SK-N-SH (cell line): ENCODE measurements at regions not wholly inside any gene's neighbourhood (a gene's known extent, or its start where the extent isn't known, plus 50 kb on each side); places are given as distances from the start of the nearest gene placed in this dataset.

Source experiments
- CTCF ChIA-PET: fragments of 300-600, 350-600 bp; formaldehyde crosslinking; extraction: SDS; loops from one replicate; lab custom pipeline; 2021; lab: Yijun Ruan, JAX
- POLR2A ChIA-PET: fragments of 350-600 bp; sonication (Branson Sonifier 250); formaldehyde crosslinking; extraction: SDS; loops from one replicate; lab custom pipeline; 2020; ENCODE audit warnings: antibody characterized with exemption, inconsistent platforms; lab: Yijun Ruan, JAX
- DNase-seq: peaks from one replicate; pipeline ENCODE4 v3.0.0; 2012
- H2AFZ ChIP-seq: fragments of 200-600 bp; sonication (generic); 2 replicates; pipeline ENCODE4 v1.8.1; 2016; ENCODE audit warnings: antibody characterized with exemption, mild to moderate bottlenecking, low read depth
- H3F3A ChIP-seq: fragments of 200-600 bp; sonication (generic); replicated peaks from 2 replicates; pipeline ENCODE3; 2016; ENCODE audit warnings: antibody characterized with exemption, mild to moderate bottlenecking; ENCODE audit not compliant: insufficient read depth
- H3K27ac ChIP-seq, 2 experiments: fragments of 200-500 bp in 1 of 2; fragments of 200-600 bp in 1 of 2; sonication (Bioruptor generic) in 1 of 2; sonication (generic), shearing (Covaris generic) in 1 of 2; 2 replicates each; pipeline versions ENCODE4 v1.5.1 to v1.6.1; 2014 to 2016; ENCODE audit warnings: low read depth in 2 of 2, inconsistent platforms in 1 of 2, low read length in 1 of 2, mild to moderate bottlenecking in 1 of 2, mixed read lengths in 1 of 2
- H3K27me3 ChIP-seq: fragments of 200-600 bp; sonication (generic), shearing (Covaris generic); 2 replicates; pipeline ENCODE4 v1.6.1; 2016; ENCODE audit warnings: mixed run types; ENCODE audit not compliant: insufficient read depth
- H3K36me3 ChIP-seq, 2 experiments: fragments of 200-500 bp in 1 of 2; fragments of 200-600 bp in 1 of 2; sonication (Bioruptor generic) in 1 of 2; sonication (generic) in 1 of 2; replicated peaks in 1 of 2; 2 replicates each; pipeline versions ENCODE3 to v1.5.1; 2014 to 2016; ENCODE audit warnings: low read length in 1 of 2, mild to moderate bottlenecking in 1 of 2; ENCODE audit not compliant: insufficient read depth in 2 of 2, control insufficient read depth in 1 of 2
- H3K4me1 ChIP-seq, 2 experiments: fragments of 200-500 bp in 1 of 2; fragments of 200-600 bp in 1 of 2; sonication (Bioruptor generic) in 1 of 2; sonication (generic), shearing (Covaris generic) in 1 of 2; 2 replicates each; pipeline versions ENCODE4 v1.5.1 to v1.6.1; 2014 to 2016; ENCODE audit warnings: low read depth in 1 of 2, low read length in 1 of 2, mixed run types in 1 of 2; ENCODE audit not compliant: insufficient read depth in 2 of 2, control insufficient read depth in 1 of 2
- H3K4me2 ChIP-seq: fragments of 200-600 bp; sonication (generic), shearing (Covaris generic); 2 replicates; pipeline ENCODE4 v1.6.1; 2017; ENCODE audit warnings: mixed run types
- H3K4me3 ChIP-seq, 2 experiments: fragments of 200-500 bp in 1 of 2; fragments of 200-600 bp in 1 of 2; sonication (Bioruptor generic) in 1 of 2; sonication (generic), shearing (Covaris generic) in 1 of 2; 2 replicates each; pipeline versions ENCODE4 v1.5.1 to v1.8.1; 2014 to 2016; ENCODE audit warnings: low read depth in 2 of 2, inconsistent platforms in 1 of 2, low read length in 1 of 2, mild to moderate bottlenecking in 1 of 2, mixed read lengths in 1 of 2, moderate library complexity in 1 of 2
- H3K79me2 ChIP-seq: fragments of 200-600 bp; sonication (generic); 2 replicates; pipeline ENCODE4 v1.8.1; 2017; ENCODE audit warnings: mild to moderate bottlenecking; ENCODE audit not compliant: insufficient read depth
- H3K9ac ChIP-seq: fragments of 200-600 bp; sonication (generic); 2 replicates; pipeline ENCODE4 v1.6.1; 2017; ENCODE audit warnings: mixed run types
- H3K9me2 ChIP-seq: fragments of 200-600 bp; sonication (generic); 2 replicates; pipeline ENCODE4 v1.6.1; 2017; ENCODE audit warnings: mixed run types
- H3K9me3 ChIP-seq: fragments of 200-600 bp; sonication (generic); 2 replicates; pipeline ENCODE4 v1.6.1; 2017; ENCODE audit warnings: mixed run types, mild to moderate bottlenecking, moderate library complexity
- H4K20me1 ChIP-seq: fragments of 200-600 bp; sonication (generic); 2 replicates; pipeline ENCODE4 v1.6.1; 2017; ENCODE audit warnings: mild to moderate bottlenecking, mixed run types; ENCODE audit not compliant: insufficient read depth
- ELF1 ChIP-seq: IDR thresholded peaks from 2 replicates; pipeline ENCODE4 v1.4.0; 2012
- EP300 ChIP-seq, 2 experiments: IDR thresholded peaks; 2 replicates each; pipeline versions ENCODE4 v1.4.0 to v1.6.1; 2012; ENCODE audit warnings: borderline replicate concordance in 1 of 2, low read depth in 1 of 2, low read length in 1 of 2
- FOSL2 ChIP-seq: IDR thresholded peaks from 2 replicates; pipeline ENCODE4 v1.4.0; 2012; ENCODE audit warnings: low read depth, mild to moderate bottlenecking, moderate library complexity, borderline replicate concordance
- GATA2 ChIP-seq: sonication (generic); formaldehyde crosslinking; IDR thresholded peaks from 2 replicates; pipeline ENCODE4 v1.5.0; 2020; ENCODE audit warnings: mild to moderate bottlenecking, missing genetic modification reagents
- JUND ChIP-seq: IDR thresholded peaks from 2 replicates; pipeline ENCODE4 v1.4.0; 2012
- MEF2A ChIP-seq: IDR thresholded peaks from 2 replicates; pipeline ENCODE4 v1.4.0; 2012; ENCODE audit warnings: low read depth, borderline replicate concordance
- MXI1 ChIP-seq: IDR thresholded peaks from 2 replicates; pipeline ENCODE4 v1.6.1; 2012; ENCODE audit warnings: mild to moderate bottlenecking, low read depth, low read length, improper control_type of control experiment
- NRF1 ChIP-seq: IDR thresholded peaks from 2 replicates; pipeline ENCODE4 v1.6.1; 2012; ENCODE audit warnings: low read depth, mild to moderate bottlenecking, low read length
- RAD21 ChIP-seq: IDR thresholded peaks from 2 replicates; pipeline ENCODE4 v1.6.1; 2012; ENCODE audit warnings: mild to moderate bottlenecking, low read length
- RXRA ChIP-seq: IDR thresholded peaks from 2 replicates; pipeline ENCODE4 v1.4.0; 2012; ENCODE audit warnings: low read depth, mild to moderate bottlenecking, borderline replicate concordance
- SIN3A ChIP-seq: IDR thresholded peaks from 2 replicates; pipeline ENCODE4 v1.6.1; 2012; ENCODE audit warnings: low read depth, mild to moderate bottlenecking, low read length, moderate library complexity, borderline replicate concordance
- SMC3 ChIP-seq: IDR thresholded peaks from 2 replicates; pipeline ENCODE4 v1.6.1; 2012; ENCODE audit warnings: low read depth, low read length, improper control_type of control experiment
- TEAD4 ChIP-seq: IDR thresholded peaks from 2 replicates; pipeline ENCODE4 v1.4.0; 2012; ENCODE audit warnings: mild to moderate bottlenecking, borderline replicate concordance; ENCODE audit not compliant: insufficient read depth
- WGBS: methylation state at CpG from one replicate; pipeline ENCODE4 v1.1.6; 2017; ENCODE audit warnings: low lambda C conversion rate; 5-methylcytosine and 5-hydroxymethylcytosine counted together
- TF ChIP-seq, protein P1 (sequence below): fragments of 150-350 bp; IDR thresholded peaks from 2 replicates; pipeline ENCODE4 v1.6.1; 2017; ENCODE audit warnings: antibody characterized with exemption, low read length, low read depth, borderline replicate concordance
- TF ChIP-seq, protein P2 (sequence below): IDR thresholded peaks from 2 replicates; pipeline ENCODE4 v1.4.0; 2012; ENCODE audit warnings: low read depth
- TF ChIP-seq, protein P3 (sequence below): IDR thresholded peaks from 2 replicates; pipeline ENCODE4 v1.4.0; 2012; ENCODE audit warnings: low read depth, borderline replicate concordance
- TF ChIP-seq, protein P4 (sequence below): IDR thresholded peaks from 2 replicates; pipeline ENCODE4 v1.4.0; 2012; ENCODE audit warnings: low read depth, borderline replicate concordance
- TF ChIP-seq, protein P5 (sequence below): IDR thresholded peaks from 2 replicates; pipeline ENCODE4 v1.6.1; 2012; ENCODE audit warnings: mild to moderate bottlenecking, low read depth, low read length, moderate library complexity

DNA sequence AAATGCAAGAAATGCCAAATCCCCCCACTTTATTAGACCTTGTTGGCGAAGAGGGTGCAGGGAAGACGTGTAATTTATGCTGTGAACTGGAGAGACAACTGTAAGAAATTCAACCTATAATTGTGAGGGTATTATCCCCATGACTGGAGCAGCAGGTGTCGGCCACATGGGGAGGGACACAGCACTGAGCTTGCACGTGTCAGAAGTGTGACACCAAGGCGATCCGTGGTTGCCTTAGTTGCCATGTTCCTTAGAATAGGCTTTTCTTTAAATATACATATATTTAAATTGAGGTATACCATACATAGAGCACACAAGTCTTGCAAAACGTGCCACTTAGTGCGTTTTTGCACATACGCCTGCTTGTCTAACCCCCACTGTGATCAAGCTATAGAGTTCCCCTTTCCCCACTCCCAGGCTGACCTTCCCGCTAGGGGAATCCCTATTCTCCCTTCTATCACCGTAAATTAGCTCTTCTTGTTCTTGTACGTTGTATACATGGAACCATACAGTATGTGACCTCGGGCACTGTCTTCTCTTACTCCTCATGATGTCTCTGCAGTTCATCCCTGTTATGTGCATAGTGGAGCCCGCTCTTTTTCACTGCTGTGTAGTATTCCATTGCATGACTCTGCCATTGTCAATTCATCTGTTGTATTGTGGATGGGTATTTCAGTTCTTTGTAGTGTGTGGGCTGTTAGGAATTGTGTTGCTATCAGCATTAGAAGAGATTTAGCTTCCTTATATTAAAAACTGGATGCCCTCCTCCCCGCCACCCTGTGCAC lies 81.6 kb upstream of the PMEPA1 start:
- POLR2A ChIA-PET, result interaction anchor here (0.8 kb wide), 1 partner anchor 13 kb away, joined by 3 read pairs; no protein-coding TSS in a partner anchor
- WGBS, result 75% methylated on average over 15 of the region's 15 CpGs
- no peak overlapping the region for H2AFZ ChIP-seq
- H3F3A ChIP-seq, result no peaks in the 10 kb centered on the region
- no peaks in the 10 kb centered on the region for H3K9me2 ChIP-seq
- no peaks in the 10 kb centered on the region for H3K36me3 ChIP-seq
- H3K27ac ChIP-seq, result no peak overlapping the region
- no peak overlapping the region for H3K9ac ChIP-seq
- no peaks in the 10 kb centered on the region for H3K9me3 ChIP-seq
- no peak for DNase-seq
- peaks cover 0 to 2% of the 10 kb centered on the region in 2 experiments; a peak in 1 of 4 replicates for H3K4me1 ChIP-seq
- H3K4me3 ChIP-seq, result no peak overlapping the region
- no peak overlapping the region for H3K4me2 ChIP-seq
- CTCF ChIA-PET, result no interaction called here
- no peaks in the 10 kb centered on the region for H4K20me1 ChIP-seq
- no peaks in the 10 kb centered on the region for H3K79me2 ChIP-seq
- H3K27me3 ChIP-seq, result no peaks in the 10 kb centered on the region
- TF ChIP-seq SIN3A, result no peak
- no peak for TF ChIP-seq TEAD4
- TF ChIP-seq, protein P1, sequence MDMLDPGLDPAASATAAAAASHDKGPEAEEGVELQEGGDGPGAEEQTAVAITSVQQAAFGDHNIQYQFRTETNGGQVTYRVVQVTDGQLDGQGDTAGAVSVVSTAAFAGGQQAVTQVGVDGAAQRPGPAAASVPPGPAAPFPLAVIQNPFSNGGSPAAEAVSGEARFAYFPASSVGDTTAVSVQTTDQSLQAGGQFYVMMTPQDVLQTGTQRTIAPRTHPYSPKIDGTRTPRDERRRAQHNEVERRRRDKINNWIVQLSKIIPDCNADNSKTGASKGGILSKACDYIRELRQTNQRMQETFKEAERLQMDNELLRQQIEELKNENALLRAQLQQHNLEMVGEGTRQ, result no peak
- TF ChIP-seq, protein P2, sequence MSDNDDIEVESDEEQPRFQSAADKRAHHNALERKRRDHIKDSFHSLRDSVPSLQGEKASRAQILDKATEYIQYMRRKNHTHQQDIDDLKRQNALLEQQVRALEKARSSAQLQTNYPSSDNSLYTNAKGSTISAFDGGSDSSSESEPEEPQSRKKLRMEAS, result no peak
- no peak for TF ChIP-seq SMC3
- TF ChIP-seq MEF2A, result no peak
- TF ChIP-seq JUND, result no peak
- no peak for TF ChIP-seq RAD21
- TF ChIP-seq, protein P3, sequence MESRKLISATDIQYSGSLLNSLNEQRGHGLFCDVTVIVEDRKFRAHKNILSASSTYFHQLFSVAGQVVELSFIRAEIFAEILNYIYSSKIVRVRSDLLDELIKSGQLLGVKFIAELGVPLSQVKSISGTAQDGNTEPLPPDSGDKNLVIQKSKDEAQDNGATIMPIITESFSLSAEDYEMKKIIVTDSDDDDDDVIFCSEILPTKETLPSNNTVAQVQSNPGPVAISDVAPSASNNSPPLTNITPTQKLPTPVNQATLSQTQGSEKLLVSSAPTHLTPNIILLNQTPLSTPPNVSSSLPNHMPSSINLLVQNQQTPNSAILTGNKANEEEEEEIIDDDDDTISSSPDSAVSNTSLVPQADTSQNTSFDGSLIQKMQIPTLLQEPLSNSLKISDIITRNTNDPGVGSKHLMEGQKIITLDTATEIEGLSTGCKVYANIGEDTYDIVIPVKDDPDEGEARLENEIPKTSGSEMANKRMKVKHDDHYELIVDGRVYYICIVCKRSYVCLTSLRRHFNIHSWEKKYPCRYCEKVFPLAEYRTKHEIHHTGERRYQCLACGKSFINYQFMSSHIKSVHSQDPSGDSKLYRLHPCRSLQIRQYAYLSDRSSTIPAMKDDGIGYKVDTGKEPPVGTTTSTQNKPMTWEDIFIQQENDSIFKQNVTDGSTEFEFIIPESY, result no peak
- TF ChIP-seq, protein P4, sequence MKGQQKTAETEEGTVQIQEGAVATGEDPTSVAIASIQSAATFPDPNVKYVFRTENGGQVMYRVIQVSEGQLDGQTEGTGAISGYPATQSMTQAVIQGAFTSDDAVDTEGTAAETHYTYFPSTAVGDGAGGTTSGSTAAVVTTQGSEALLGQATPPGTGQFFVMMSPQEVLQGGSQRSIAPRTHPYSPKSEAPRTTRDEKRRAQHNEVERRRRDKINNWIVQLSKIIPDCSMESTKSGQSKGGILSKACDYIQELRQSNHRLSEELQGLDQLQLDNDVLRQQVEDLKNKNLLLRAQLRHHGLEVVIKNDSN, result no peak
- no peak for TF ChIP-seq NRF1
- TF ChIP-seq GATA2 (CRISPR knock-in tag), result no peak
- TF ChIP-seq, protein P5, sequence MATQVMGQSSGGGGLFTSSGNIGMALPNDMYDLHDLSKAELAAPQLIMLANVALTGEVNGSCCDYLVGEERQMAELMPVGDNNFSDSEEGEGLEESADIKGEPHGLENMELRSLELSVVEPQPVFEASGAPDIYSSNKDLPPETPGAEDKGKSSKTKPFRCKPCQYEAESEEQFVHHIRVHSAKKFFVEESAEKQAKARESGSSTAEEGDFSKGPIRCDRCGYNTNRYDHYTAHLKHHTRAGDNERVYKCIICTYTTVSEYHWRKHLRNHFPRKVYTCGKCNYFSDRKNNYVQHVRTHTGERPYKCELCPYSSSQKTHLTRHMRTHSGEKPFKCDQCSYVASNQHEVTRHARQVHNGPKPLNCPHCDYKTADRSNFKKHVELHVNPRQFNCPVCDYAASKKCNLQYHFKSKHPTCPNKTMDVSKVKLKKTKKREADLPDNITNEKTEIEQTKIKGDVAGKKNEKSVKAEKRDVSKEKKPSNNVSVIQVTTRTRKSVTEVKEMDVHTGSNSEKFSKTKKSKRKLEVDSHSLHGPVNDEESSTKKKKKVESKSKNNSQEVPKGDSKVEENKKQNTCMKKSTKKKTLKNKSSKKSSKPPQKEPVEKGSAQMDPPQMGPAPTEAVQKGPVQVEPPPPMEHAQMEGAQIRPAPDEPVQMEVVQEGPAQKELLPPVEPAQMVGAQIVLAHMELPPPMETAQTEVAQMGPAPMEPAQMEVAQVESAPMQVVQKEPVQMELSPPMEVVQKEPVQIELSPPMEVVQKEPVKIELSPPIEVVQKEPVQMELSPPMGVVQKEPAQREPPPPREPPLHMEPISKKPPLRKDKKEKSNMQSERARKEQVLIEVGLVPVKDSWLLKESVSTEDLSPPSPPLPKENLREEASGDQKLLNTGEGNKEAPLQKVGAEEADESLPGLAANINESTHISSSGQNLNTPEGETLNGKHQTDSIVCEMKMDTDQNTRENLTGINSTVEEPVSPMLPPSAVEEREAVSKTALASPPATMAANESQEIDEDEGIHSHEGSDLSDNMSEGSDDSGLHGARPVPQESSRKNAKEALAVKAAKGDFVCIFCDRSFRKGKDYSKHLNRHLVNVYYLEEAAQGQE, result no peak
- no peak for TF ChIP-seq MXI1
- TF ChIP-seq EP300 (IDR thresholded peaks at IDR 0.05; ENCODE audit: borderline replicate concordance in 1 of 2, low read depth in 1 of 2, low read length in 1 of 2), result no peak
- TF ChIP-seq ELF1, result no peak
- TF ChIP-seq RXRA, result no peak
- TF ChIP-seq FOSL2, result no peak
